Activated T-cell treated with anti-CD3 and anti-CD28 coated beads for 1 hour (primary cell): ENCODE measurements at regions not wholly inside any gene's neighbourhood (a gene's known extent, or its start where the extent isn't known, plus 50 kb on each side); places are given as distances from the start of the nearest gene placed in this dataset.
"Not testable (repeated sequence)": the region's sequence is repeated elsewhere in the genome, so short reads cannot be mapped to it uniquely, and the experiment has no call there.

Experiments used
- DNase-seq: peaks from one replicate; pipeline ENCODE4 v3.0.0-alpha.2; 2020; ENCODE audit warnings: low read depth

GRCh38 chr10:64023926-64024470 lies 502.8 kb downstream of the REEP3 start:
- DNase-seq = no peak

GRCh38 chr10:64033711-64034110 lies 512.5 kb downstream of the REEP3 start:
- DNase-seq = no peak

GRCh38 chr10:64036321-64036930 lies 515.2 kb downstream of the REEP3 start:
- DNase-seq = no peak

GRCh38 chr10:64037071-64037661 lies 516.0 kb downstream of the REEP3 start:
- DNase-seq = no peak

GRCh38 chr10:64038107-64038506 lies 516.9 kb downstream of the REEP3 start:
- DNase-seq = no peak

GRCh38 chr10:64039198-64039597 lies 518.0 kb downstream of the REEP3 start:
- DNase-seq = no peak

- no peak for DNase-seq
Measured at GRCh38 chr10:64040781-64041180, 519.6 kb downstream of the REEP3 start.

- DNase-seq = peak; percentile 63
Measured at GRCh38 chr10:64041185-64041988, 520.2 kb downstream of the REEP3 start.

GRCh38 chr10:64041989-64042490 lies 520.8 kb downstream of the REEP3 start:
- DNase-seq = no peak

GRCh38 chr10:64044098-64044497 lies 522.9 kb downstream of the REEP3 start:
- no peak for DNase-seq

- DNase-seq = not testable (repeated sequence)
Measured at GRCh38 chr10:64044957-64045632, 523.9 kb downstream of the REEP3 start.

GRCh38 chr10:64054392-64054791 lies 533.2 kb downstream of the REEP3 start:
- no peak for DNase-seq

GRCh38 chr10:64059884-64060283 lies 538.7 kb downstream of the REEP3 start:
- no peak for DNase-seq

- DNase-seq = no peak
Measured at GRCh38 chr10:64060389-64060788, 539.2 kb downstream of the REEP3 start.

- no peak for DNase-seq
Measured at GRCh38 chr10:64062793-64063192, 541.6 kb downstream of the REEP3 start.

- DNase-seq = no peak
Measured at GRCh38 chr10:64067009-64067606, 545.9 kb downstream of the REEP3 start.

GRCh38 chr10:64067859-64068258 lies 546.7 kb downstream of the REEP3 start:
- no peak for DNase-seq

GRCh38 chr10:64070241-64070640 lies 549.0 kb downstream of the REEP3 start:
- DNase-seq = no peak

- no peak for DNase-seq
Measured at GRCh38 chr10:64071218-64071617, 550.0 kb downstream of the REEP3 start.

GRCh38 chr10:64075604-64076003 lies 554.4 kb downstream of the REEP3 start:
- no peak for DNase-seq

GRCh38 chr10:64076322-64076940 lies 555.2 kb downstream of the REEP3 start:
- no peak for DNase-seq
